Stimulated activated CD4-positive, alpha-beta T cell treated with anti-CD3 and anti-CD28 coated beads, Interleukin-15, amount 100 ng/mL, for 48 hours (primary cell): ENCODE measurements at regions not wholly inside any gene's neighbourhood (a gene's known extent, or its start where the extent isn't known, plus 50 kb on each side); places are given as distances from the start of the nearest gene placed in this dataset.
"Not testable (repeated sequence)": the region's sequence is repeated elsewhere in the genome, so short reads cannot be mapped to it uniquely, and the experiment has no call there.

Experiments
- DNase-seq, 2 donors: peaks; one replicate each; pipeline ENCODE4 v3.0.0-alpha.2; 2020; ENCODE audit warnings: low read depth in 2 of 2

DNA sequence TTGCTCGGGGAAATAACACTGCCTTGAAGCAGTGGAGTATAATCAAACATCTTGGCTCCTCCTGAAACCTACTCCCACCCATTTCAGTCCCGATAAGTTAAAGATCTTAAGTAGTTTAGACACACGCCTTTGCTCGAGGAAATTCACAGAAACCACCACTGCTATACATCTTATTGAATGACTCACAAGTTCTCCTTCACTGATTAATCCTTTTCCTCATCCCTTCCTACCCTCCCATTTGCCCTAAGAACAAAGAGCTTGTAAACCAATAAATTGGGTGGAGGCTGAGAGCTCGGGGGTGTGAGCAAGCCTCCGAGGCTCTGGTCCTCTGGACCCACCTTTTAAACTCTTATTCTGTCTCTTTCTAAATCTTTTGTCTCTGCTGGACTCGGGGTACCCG, 86.5 kb downstream of the XCL2 start:
- DNase-seq, result not testable (repeated sequence)

DNA sequence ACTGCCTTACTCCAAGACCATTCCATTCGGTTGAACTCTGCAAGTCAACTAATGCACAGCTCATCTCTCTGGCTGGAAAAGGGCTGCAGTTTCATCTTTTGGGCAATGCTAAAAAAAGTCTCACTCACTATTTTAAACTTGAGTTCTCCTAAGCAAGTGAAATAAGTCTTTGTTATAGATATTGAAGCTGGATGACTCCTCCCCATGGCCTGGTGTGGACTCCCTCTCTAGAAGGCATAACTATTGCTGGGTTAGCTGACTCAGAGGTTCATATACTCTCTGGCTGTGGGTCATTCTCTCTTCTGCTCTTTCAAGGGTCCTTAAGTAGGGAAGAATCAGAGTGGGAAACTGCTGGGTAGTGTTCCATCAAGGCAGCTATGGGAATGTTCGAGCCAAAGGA, 88.0 kb downstream of the XCL2 start:
- no peak for DNase-seq

DNA sequence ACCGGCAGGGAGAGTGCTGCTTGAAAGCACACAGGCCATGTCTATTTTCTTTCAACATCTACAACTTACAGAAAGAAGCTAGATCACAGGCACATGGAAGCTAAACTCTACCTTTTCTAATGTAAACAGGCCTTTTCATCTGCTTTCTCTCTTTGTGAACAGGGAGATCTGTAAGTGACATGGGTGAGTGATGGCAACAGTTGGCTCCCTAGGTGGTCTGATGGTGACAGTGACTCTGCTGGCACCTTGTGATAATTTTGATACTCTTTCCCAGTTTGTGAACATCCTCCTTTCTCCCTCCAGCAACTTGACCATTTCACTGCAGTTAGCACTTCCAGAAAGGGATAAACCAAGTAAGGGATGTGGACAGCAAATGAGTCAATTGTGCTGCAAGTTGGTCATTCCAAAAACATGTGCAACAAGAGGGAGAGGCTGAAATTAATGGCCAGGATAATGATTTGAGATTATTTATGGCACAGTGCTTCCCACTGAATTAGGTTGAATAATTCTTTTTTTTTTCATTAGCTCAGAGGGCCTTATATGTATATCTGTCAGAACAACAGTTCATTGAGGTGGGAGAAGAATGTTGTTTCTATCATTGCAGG, 89.5 kb downstream of the XCL2 start:
- DNase-seq, result no peak

DNA sequence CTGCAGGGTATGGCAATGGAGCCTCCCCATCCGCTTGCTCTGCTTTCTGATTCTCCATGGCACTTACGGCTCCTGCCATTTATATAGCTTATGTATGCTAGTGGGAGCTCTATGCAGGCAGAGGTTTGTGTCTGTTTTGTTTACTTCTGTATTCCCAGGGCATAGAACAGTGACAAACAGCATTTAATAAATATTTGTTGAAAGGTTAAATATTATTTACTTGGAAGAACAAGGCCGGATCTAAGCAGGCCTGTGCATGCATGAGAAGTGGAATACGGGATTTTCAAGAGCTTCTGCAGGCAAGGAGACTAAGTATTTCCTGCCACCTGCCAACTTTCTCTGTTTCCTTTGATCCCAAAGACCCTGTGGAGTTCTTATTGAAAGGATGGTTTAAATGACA, 90.7 kb downstream of the XCL2 start:
- no peak for DNase-seq

DNA sequence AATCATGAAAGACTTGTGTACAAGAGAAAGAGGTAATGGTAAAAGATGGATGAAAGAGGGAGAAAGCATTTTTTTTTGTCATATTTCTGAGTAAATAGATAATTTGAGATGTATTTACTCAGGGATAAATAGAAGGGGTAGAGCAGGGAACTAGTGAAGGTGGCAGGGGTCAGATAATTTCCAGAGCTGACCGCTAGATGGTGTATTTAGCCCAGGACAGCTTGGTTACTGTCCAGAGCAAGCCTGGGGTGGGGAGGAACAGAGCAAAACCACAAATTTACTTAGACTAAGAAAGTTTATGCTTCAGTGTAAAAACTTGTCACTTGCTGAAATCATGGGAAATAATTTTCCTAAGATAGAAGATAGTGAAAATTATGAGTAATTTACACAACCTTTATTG, 91.5 kb downstream of the XCL2 start:
- DNase-seq, result no peak

DNA sequence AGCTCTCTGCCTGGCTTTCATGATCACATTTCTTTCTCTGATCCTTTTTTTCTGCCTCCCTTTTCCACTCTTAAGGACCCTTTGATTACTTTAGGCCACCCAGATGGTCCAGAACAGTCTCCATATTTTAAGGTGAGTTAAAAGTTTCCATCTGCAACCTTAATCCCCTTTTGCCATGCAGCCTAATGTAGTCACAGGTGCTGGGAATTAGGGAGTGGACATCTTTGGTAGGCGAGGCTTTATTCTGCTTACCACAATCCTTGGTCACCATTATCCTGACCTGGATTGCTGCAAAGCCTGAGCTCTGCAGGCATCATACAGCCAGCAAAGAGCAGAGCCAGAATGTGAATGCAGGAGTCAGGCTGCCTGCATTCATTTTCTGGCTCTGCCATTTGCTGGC, 95.9 kb downstream of the XCL2 start:
- no peak for DNase-seq

DNA sequence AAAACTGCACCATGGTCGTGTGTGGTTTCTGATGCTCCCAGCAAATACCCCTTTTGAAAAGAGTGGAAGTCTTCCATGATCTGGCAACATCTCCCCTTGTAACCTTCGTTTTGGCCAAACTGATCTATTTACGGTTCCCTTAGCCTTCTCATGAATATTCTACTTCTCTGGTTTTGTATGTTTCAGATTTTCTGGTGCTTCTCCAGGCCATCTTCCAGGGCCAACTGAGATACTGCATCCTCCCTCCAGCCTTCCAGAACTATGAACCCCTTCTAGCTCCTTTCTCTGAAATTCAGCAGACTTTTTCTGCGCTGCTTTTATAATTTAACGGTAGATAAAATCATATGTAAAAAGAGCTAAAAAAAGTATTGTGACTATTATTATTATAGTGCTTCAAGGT, 97.7 kb downstream of the XCL2 start:
- DNase-seq, result no peak

DNA sequence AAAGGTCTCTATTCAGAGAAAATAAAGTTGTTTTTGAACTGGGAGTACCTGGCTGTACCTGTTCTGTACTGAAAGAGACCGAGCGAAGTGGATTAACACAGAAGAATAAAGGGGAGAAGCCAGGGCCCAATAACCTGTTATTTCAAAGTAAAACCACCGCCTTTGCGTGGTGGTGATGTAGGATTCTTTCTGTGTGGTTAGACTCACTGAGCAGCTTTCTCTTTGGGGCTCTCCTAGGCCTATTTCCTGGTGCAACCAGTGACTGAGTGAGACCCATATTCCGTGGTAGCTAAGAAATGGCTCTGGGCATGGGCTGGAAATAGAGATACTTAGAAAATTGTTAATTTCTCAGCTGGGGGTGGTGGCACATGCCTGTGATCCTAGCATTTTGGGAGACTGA, 99.9 kb downstream of the XCL2 start:
- DNase-seq, result no peak

DNA sequence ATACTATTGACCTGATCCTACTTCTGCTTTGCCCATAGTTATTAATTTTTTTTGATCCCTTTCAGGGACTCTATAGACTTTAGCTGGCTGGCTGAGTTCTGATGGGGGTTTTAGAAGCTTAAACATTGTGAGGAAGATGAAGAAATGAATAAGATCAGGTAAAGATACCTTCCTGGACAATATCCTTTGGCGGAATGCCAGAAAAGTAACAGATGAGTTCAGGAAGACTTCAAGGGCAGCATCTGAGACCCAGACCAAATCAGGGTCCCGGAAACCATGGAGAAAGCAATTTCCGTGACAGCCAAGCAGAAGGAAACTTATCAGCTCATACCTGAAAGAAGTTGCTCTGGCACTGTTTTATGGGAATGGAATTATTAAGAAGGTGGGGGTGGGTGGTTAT, 100.4 kb downstream of the XCL2 start:
- DNase-seq, result no peak

DNA sequence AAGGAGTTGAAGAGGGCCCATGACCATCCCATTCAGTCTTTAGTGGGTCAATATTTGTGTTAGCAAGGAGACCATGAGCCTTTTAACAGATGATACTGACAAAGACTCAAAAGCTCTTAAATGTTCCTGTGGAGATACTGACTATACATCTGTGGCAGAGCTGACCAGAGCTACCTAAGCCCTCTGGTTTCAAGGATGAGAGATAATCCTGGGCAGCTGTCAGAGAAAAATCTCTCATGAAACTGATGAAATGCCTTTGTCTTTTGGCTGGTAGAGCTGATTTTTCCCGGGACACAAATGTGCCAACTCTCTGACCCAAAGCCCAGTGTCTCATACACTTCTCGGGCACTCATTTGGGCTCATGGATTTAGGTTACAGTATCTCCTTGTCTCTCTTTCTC, 100.9 kb downstream of the XCL2 start:
- no peak for DNase-seq

DNA sequence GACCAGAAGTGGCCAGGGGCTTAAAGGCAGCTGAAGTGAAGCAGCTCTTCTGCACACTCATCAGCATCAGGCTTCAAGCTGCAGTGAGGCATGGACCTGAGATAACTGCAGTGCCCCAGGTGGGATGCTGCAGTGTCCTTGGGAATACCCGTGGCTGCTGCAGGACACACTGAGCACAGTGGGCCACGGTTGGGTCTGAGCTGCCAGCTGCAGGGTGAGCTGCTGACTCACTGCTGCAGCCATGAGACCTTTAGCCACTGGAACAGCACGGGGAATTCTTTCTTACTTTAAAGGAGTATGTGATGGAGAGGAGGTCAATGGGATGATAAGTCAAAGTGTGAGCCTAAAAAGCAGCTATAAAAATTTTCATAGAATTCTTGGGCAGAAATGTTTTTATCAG, 102.1 kb downstream of the XCL2 start:
- DNase-seq, result no peak

DNA sequence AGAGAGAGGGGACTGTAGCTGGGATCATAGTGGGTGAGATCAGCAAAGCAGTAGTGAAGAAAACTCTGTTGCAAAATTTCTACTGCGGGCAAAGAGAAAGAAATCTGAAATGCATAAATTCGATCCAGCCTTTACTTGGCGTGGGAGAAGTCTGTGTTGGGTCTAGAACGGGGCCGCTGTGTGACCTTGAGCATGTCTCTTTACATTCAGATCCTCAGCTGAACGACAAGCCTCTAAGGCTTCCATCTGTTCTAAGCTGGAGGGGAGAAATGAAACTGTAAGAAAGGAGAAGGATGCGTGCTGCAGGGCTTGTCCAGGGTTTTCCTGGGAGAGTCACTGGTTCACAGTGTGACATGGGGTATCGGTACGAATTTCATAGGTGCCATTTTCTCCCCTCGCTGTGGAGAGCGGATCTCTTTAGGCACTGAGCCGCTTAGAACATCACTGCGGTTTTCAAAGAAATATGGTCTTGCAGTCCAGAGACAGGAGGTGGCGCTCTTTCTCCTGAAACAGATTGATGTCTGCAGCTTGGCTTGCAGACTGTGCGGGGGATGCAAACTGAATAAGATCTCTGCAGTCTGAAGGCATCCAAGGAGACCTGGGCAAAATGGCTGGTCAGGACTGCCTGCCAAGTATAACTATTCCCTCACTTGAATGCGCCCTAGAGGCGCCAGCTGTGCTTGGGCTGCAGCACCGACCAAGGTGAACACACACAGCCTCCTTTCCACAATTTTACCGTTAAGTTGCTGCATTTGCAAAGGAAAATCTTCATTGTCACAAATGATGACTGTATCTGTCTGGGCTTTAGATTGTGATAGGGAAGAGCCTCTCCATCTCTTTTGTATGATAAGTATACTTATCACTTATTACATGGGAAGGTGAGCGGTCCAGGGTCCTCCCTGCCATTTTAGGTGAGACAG, 104.1 kb downstream of the XCL2 start:
- peak; percentile 62 to 79 for DNase-seq

DNA sequence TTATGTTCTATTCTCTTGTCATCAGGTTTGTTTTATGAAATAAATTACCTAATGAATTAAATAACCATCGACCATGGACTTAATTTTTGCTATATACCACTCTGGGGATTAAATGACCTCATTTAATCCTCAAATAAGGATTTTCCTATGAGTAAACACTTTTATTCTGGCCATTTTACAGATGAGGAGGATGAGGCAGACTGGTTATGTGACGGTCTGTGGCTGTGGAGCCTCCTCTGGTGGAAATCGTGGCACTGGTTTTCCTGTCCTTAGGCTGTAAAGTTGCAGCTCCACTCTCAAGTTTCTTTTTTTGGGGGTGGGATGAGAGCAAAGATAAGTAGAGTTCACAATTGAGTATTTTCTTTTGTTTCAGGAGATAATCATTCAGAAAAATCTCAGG, 105.2 kb downstream of the XCL2 start:
- DNase-seq, result no peak

DNA sequence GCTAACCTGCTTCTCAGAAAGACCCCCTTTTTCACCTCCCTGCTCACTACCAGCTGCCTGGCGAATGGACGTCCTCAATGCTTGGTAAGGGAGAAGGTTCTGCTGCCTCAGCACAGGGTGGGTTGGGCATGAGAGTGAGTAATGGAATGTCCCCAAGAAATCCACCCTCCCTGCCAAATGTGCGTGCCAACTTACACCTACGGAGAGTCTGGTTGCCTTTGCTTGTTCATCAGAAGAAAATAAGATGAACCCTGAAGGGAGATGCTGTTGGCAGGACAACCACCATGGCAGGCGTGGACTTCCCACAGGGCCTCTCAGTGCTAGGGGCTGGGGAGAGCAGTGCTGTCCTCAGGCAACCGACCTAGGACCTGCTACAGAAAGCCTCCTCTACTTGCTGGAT, 106.0 kb downstream of the XCL2 start:
- no peak for DNase-seq

DNA sequence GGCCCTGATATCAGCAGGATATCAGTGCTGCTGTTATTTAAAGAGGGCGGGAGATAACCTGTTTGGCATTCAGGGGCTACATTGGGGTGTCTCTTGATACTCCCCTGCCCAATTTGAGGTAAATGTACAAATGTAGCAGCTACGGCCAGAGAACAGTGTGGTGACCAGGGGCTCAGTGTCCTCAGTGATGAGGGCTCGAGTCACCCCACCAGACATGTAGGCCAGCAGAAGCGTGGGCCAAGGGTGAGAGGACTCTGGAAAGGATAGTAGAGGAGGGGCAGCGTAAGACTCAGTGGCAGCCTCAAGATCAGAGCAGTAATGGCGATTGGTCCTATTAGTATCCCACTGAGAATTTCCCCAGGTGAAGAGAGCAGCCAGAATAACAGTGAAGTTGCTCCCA, 108.4 kb downstream of the XCL2 start:
- DNase-seq, result no peak

DNA sequence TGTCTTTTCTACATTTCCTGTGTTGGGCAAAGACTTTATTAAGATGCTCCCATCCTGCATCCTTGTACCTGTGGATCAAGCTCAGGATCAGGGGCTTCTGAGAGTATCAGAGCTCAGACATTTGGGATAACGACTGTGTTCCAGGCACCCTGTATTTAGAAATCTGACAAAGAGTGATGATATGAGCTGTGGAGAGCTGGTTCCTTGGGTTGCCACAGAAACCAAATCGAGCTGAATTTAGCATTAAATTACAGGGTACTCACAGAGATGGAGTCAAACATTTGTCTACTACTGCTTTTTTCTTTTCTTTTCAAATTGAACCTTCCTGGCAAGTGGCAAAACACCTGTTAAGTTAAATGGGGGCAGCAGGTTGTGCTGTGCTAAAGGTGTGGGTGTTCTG, 110.6 kb downstream of the XCL2 start:
- no peak for DNase-seq

DNA sequence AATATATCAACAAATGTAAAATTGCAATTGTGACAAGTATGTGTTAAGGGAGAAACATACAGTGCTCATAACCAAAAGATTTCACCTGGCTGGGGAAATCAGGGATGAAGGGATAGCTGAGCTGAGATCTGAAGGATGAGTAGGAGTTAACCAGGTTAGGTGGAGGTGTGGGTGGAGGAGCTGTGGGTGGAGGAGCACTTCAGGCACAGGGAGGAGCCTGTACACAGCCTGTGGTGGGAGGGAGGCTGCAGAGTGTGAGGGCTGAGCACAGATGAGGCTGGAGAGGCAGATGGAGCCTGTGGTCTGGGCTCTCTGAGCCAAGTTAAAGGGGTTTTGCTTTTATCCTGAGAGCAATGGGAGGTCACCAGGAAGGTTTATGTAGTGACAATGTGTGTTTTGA, 111.9 kb downstream of the XCL2 start:
- no peak for DNase-seq

DNA sequence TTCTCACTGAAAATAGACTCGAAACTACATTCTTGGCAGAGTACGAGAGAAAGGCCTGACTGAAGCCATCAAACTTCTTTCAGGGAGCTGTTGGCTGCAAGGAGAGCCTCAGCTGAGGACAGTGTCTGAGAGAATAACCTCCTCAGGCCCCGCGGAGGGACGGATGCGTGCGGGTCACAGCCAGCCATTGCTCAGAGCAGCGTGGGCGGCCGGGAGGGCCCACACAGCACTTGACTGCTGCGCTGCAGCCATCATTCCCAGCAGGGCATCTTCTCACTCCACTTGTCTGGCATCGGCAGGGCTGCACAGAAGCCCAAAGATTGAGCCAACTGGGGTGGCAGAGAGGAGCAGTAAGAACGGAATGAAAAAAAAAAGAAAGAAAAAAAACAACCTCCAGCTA, 113.5 kb downstream of the XCL2 start:
- no peak for DNase-seq

DNA sequence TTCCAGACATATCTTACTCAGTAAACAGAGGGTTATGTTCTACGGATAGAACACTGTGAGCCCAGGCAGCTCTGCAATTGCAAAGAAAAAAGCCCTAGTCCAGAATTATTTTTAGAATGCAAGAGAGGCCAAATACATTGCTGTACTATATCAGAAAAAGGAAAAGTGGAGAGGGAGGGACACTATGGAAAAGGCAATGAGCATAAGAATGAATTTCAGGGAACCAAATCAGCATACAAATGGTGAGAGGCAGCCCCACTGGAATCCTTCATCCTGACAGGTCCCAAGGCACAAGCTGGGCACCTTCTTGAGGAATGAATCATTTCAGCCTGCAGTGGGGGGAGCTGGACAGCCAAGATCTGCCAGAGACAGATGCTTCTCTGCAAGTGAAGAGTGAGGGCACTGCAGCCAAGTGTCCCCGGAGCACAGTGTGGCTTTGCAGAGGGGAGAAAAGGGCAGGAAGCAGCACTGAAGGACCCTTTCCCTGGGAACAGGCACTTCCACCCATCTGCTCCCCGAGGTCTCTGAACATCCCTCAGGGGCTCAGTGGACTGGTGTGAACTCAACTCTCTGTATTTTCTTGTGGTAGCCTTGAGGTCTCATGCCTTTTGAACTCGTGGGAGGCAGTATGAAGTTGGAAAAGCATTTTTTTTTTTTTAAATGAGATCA, 115.6 kb downstream of the XCL2 start:
- no peak for DNase-seq

DNA sequence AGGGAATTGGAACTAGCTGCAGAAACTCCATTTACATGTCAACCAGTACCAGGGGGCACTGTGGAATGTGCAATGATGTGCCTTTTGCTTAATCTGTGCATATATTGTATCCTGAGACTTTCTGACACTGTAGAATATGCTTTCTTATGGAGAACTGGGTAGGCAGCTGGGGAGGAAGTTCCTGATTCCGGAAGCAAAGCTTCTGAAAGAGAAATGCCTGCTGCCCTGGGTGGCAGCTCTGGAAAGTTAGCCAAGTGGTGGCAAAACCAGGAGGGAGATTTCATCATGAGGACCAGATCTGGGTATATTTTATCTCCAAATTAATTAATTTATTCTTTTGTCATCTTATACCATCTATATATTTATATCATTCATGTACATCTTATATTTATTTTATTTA, 116.7 kb downstream of the XCL2 start:
- no peak for DNase-seq

DNA sequence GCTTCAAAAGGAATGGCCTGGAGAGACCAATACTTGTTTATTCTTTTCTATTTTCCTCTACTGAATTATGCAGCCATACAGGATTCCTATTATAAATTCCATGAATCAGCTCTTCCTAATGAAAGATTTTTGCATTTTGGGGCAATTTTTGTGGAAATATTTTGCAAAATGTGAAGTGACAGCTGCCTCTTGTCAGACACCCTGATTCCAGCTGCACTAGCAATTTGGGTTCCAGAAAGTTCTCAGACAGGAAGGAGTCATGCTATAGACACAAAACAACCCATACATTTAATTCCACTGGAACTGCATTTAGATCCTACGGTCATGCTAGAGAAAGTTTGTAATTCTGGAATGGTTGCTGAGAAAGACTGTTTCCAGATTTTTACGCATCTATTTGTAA, 119.5 kb downstream of the XCL2 start:
- DNase-seq, result no peak

DNA sequence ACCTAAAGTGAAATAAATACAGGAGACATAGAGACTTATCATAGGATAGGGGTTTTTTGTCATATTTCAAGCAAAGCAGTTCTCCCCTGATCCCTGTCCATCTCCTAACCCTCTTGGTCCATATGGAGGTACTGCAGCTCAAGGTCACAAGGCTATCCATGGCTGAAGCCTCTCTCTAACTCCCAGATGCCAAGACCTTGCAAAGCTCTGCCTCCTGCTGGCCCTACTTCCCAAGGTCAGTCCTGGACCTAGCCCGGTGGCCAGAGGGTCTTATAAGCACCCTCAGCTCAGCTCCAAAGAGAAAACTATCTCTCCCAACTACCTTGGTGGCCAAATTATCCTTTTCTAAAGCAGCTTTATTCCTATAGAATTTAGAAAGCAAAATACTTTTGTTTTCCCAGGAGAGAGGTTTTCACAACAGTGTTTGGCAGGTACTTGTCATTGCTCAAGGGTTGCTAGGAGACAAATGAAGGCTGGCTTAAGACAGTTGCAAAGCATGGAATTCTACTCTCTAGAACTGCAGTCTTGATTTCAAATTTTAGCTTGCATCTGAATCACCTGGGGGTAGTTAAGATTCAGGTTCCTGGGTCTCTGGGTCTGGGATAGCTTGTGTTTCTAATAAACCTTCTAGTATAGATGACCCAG, 121.5 kb downstream of the XCL2 start:
- no peak for DNase-seq
